Panc1 (cell line): ENCODE measurements at regions not wholly inside any gene's neighbourhood (a gene's known extent, or its start where the extent isn't known, plus 50 kb on each side); places are given as distances from the start of the nearest gene placed in this dataset.
A peak's percentile ranks its signal among the peaks of the same experiment; 100 is the strongest.

Experiments used
- ATAC-seq: fragments of 200-7000 bp; cut with Tn5 transposase; 2 replicates; pipeline ENCODE4 v1.9.1; 2020; ENCODE audit warnings: mild to moderate bottlenecking, moderate library complexity
- BruUV-seq: library from RNA; stranded (reverse); fragments of 400-500 nt; replicated peaks from 2 replicates; lab custom pipeline; 2021; lab: Mats Ljungman, UMichigan
- CTCF ChIA-PET: fragments of 300-600 bp; sonication (Branson Sonifier 250); formaldehyde crosslinking; loops from one replicate; lab custom pipeline; 2022; ENCODE audit warnings: antibody characterized with exemption; lab: Charles Lee
- POLR2A ChIA-PET: fragments of 300-600 bp; sonication (Branson Sonifier 250); formaldehyde crosslinking; loops from one replicate; lab custom pipeline; 2022; ENCODE audit warnings: antibody characterized with exemption; lab: Charles Lee
- DNase-seq: peaks from one replicate; pipeline ENCODE4 v3.0.0-alpha.2; 2010; ENCODE audit warnings: low read depth, low spot score
- H3K27ac ChIP-seq: 2 replicates; pipeline ENCODE4 v1.5.1; 2011; ENCODE audit warnings: mild to moderate bottlenecking, low read length, inconsistent platforms
- H3K27me3 ChIP-seq: fragments of 200-500 bp; sonication (Bioruptor generic); 2 replicates; pipeline ENCODE4 v1.6.0; 2014; ENCODE audit warnings: low read length, inconsistent platforms; ENCODE audit not compliant: control insufficient read depth, insufficient read depth
- H3K36me3 ChIP-seq: fragments of 200-500 bp; sonication (Bioruptor generic); 2 replicates; pipeline ENCODE4 v1.5.1; 2014; ENCODE audit warnings: inconsistent platforms, mild to moderate bottlenecking, low read length, moderate library complexity; ENCODE audit not compliant: control insufficient read depth, insufficient read depth
- H3K4me1 ChIP-seq: 2 replicates; pipeline ENCODE4 v1.5.1; 2011; ENCODE audit warnings: inconsistent platforms, mild to moderate bottlenecking, low read length, moderate library complexity; ENCODE audit not compliant: control insufficient read depth, insufficient read depth
- H3K4me3 ChIP-seq, 2 experiments: 2 replicates each; pipeline ENCODE4 v1.5.1; 2011 to 2012; ENCODE audit warnings: low read depth in 2 of 2, low read length in 2 of 2, mild to moderate bottlenecking in 2 of 2, inconsistent platforms in 1 of 2, moderate library complexity in 1 of 2
- H3K9me3 ChIP-seq: fragments of 200-500 bp; sonication (Bioruptor generic); 2 replicates; pipeline ENCODE4 v1.5.1; 2014; ENCODE audit warnings: low read depth, mild to moderate bottlenecking, inconsistent platforms, low read length, moderate library complexity; ENCODE audit not compliant: control insufficient read depth, insufficient read depth
- POLR2AphosphoS5 ChIP-seq: IDR thresholded peaks from 2 replicates; pipeline ENCODE4 v1.6.1; 2012; ENCODE audit warnings: mild to moderate bottlenecking, low read depth, low read length, moderate library complexity
- SIN3A ChIP-seq: IDR thresholded peaks from 2 replicates; pipeline ENCODE4 v1.6.1; 2012; ENCODE audit warnings: low read depth, mild to moderate bottlenecking, low read length, moderate library complexity, borderline replicate concordance; ENCODE audit not compliant: insufficient read depth
- TCF7L2 ChIP-seq: IDR thresholded peaks from 2 replicates; pipeline ENCODE4 v1.6.1; 2011; ENCODE audit warnings: mild to moderate bottlenecking, low read depth, low read length, inconsistent platforms
- in situ Hi-C: cut with HindIII; loops from 2 replicates; pipeline ENCODE4 v1.10.0; 2016; ENCODE audit warnings: low sequenced_read_pairs, low pct_unique_long_range_greater_than_20kb
- intact Hi-C: fragments of 100-400 bp; cut with micrococcal nuclease; formaldehyde crosslinking; loops from one replicate; pipeline ENCODE4 v1.10.0; 2022; ENCODE audit not compliant: unreplicated experiment
- TF ChIP-seq, protein P1 (sequence below): fragments of 450-650 bp; IDR thresholded peaks from 2 replicates; pipeline ENCODE4 v1.5.1; 2017; ENCODE audit warnings: mild to moderate bottlenecking
- TF ChIP-seq, protein P2 (sequence below), 2 experiments: IDR thresholded peaks; 2 replicates each; pipeline ENCODE4 v1.6.1; 2011 to 2012; ENCODE audit warnings: low read depth in 2 of 2, control low read depth in 1 of 2, low read length in 1 of 2, mild to moderate bottlenecking in 1 of 2, moderate library complexity in 1 of 2; ENCODE audit not compliant: insufficient read depth in 1 of 2

DNA sequence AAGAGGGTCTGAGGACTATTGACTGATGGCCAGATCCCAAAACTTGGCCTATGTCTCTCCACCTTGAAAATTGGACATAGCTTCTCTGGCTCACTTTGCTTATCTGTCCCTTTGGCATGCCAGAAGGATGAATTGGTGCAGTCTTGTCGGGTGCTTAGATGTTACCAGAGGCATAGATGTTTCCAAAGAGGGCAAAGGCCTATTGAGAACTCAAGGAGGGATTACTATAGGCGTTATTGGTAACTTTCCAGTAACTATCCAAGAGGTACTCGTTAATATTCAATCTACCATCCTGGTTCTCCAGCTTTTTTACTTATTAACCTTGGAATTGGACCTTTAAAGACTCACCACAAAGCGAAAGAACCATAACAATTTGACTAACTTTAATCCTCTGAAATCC lies 368.3 kb upstream of the ESRRG start:
- peaks cover 5% of the 10 kb centered on the region for H3K27me3 ChIP-seq
- in situ Hi-C loops: no loop called here
- no peak overlapping the region for H3K4me3 ChIP-seq
- no peak overlapping the region for H3K27ac ChIP-seq
- CTCF ChIA-PET: no interaction called here
- no peaks in the 10 kb centered on the region for H3K36me3 ChIP-seq
- TF ChIP-seq, protein P1, sequence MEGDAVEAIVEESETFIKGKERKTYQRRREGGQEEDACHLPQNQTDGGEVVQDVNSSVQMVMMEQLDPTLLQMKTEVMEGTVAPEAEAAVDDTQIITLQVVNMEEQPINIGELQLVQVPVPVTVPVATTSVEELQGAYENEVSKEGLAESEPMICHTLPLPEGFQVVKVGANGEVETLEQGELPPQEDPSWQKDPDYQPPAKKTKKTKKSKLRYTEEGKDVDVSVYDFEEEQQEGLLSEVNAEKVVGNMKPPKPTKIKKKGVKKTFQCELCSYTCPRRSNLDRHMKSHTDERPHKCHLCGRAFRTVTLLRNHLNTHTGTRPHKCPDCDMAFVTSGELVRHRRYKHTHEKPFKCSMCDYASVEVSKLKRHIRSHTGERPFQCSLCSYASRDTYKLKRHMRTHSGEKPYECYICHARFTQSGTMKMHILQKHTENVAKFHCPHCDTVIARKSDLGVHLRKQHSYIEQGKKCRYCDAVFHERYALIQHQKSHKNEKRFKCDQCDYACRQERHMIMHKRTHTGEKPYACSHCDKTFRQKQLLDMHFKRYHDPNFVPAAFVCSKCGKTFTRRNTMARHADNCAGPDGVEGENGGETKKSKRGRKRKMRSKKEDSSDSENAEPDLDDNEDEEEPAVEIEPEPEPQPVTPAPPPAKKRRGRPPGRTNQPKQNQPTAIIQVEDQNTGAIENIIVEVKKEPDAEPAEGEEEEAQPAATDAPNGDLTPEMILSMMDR: no peak
- no peaks in the 10 kb centered on the region for H3K4me1 ChIP-seq
- no peaks in the 10 kb centered on the region for H3K9me3 ChIP-seq
- DNase-seq: no peak
- no TSS peak for BruUV-seq
- ATAC-seq: no peak
- intact Hi-C loops: no loop called here
- POLR2A ChIA-PET: no interaction called here

DNA sequence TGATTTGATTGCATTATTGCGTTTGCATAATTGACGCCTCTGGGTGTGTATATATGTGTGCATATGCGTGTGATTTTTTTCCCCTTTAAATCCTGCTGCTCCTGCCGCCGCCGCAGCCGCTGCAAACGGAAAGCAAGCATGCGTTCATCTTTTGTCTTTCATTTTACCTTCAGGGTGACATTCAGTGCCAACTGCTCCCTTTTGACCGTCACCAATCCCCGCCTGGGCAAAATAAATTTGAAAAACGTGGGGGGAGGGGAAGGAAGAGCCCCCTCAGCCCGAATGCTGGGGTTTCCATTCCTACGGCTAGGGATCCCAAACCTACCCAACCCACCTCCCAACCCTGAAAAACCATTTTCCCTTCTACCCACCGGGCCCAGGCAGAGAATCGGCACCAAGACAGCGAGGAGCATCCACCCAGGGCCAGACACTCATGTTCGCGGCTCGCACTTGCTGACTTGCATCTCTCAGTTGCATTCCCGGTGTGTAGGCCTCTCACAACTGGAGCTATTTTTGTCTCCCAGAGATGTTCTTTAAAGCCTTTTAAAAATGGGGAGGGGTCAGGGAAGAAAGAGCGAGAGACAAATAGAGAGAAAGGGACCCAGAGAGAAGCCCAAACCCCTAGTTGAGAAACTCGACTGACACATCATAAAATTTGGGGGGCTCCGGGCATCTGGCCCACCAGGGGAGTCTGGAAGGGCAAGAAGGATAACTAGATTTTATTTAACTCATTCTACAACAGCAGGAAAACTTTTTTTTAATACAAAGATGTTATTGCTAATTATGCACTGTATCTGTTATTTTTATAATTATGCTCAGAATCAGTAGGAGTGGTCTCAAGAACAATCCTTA lies 367.1 kb upstream of the ESRRG start:
- POLR2A ChIA-PET: no interaction called here
- Histone ChIP-seq H3K9me3 (no peaks in the 10 kb centered on the region), H3K27ac (no peak overlapping the region), H3K4me1 (no peaks in the 10 kb centered on the region), H3K36me3 (no peaks in the 10 kb centered on the region), H3K27me3 (peaks cover 5% of the 10 kb centered on the region), H3K4me3 (peak overlapping the region; percentile 39)
- CTCF ChIA-PET: no interaction called here
- DNase-seq (no peak), ATAC-seq (0 out of 2 replicates have a peak, but pooled peaks have one; percentile 17)
- intact Hi-C loops: no loop called here
- no TSS peak for BruUV-seq
- in situ Hi-C loops: no loop called here
- TF ChIP-seq, protein P1: no peak
- TF ChIP-seq SIN3A (no peak), TCF7L2 (no peak), POLR2AphosphoS5 (no peak)
- TF ChIP-seq, protein P2, sequence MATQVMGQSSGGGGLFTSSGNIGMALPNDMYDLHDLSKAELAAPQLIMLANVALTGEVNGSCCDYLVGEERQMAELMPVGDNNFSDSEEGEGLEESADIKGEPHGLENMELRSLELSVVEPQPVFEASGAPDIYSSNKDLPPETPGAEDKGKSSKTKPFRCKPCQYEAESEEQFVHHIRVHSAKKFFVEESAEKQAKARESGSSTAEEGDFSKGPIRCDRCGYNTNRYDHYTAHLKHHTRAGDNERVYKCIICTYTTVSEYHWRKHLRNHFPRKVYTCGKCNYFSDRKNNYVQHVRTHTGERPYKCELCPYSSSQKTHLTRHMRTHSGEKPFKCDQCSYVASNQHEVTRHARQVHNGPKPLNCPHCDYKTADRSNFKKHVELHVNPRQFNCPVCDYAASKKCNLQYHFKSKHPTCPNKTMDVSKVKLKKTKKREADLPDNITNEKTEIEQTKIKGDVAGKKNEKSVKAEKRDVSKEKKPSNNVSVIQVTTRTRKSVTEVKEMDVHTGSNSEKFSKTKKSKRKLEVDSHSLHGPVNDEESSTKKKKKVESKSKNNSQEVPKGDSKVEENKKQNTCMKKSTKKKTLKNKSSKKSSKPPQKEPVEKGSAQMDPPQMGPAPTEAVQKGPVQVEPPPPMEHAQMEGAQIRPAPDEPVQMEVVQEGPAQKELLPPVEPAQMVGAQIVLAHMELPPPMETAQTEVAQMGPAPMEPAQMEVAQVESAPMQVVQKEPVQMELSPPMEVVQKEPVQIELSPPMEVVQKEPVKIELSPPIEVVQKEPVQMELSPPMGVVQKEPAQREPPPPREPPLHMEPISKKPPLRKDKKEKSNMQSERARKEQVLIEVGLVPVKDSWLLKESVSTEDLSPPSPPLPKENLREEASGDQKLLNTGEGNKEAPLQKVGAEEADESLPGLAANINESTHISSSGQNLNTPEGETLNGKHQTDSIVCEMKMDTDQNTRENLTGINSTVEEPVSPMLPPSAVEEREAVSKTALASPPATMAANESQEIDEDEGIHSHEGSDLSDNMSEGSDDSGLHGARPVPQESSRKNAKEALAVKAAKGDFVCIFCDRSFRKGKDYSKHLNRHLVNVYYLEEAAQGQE (IDR thresholded peaks at IDR 0.05; ENCODE audit: insufficient read depth in 1 of 2, low read depth in 2 of 2, low read length in 1 of 2): no peak
